Eye (tissue), 1 donor: ENCODE measurements at regions not wholly inside any gene's neighbourhood (a gene's known extent, or its start where the extent isn't known, plus 50 kb on each side); places are given as distances from the start of the nearest gene placed in this dataset.

Experiments
- DNase-seq: peaks from one replicate; pipeline ENCODE4 v3.0.0-alpha.2; 2015

GRCh38 chr3:177976866-177977265 lies 559.4 kb upstream of the KCNMB2 start:
- no peak for DNase-seq

GRCh38 chr3:177977381-177978158 lies 558.7 kb upstream of the KCNMB2 start:
- DNase-seq = no peak

GRCh38 chr3:177978946-177979345 lies 557.3 kb upstream of the KCNMB2 start:
- no peak for DNase-seq

GRCh38 chr3:177979703-177980102 lies 556.5 kb upstream of the KCNMB2 start:
- DNase-seq = no peak

GRCh38 chr3:177981576-177981975 lies 554.7 kb upstream of the KCNMB2 start:
- no peak for DNase-seq

- no peak for DNase-seq
These were observed 554.2 kb upstream of the KCNMB2 start for GRCh38 chr3:177982034-177982433.

GRCh38 chr3:177983320-177983719 lies 552.9 kb upstream of the KCNMB2 start:
- no peak for DNase-seq

GRCh38 chr3:177992993-177993970 lies 543.0 kb upstream of the KCNMB2 start:
- no peak for DNase-seq

- DNase-seq = no peak
These were observed 541.3 kb upstream of the KCNMB2 start for GRCh38 chr3:177994976-177995375.

GRCh38 chr3:177995381-177996085 lies 540.7 kb upstream of the KCNMB2 start:
- DNase-seq = no peak

- no peak for DNase-seq
These were observed 534.5 kb upstream of the KCNMB2 start for GRCh38 chr3:178001670-178002101.

GRCh38 chr3:178002113-178002512 lies 534.1 kb upstream of the KCNMB2 start:
- DNase-seq = no peak

GRCh38 chr3:178003756-178004155 lies 532.5 kb upstream of the KCNMB2 start:
- DNase-seq = no peak

GRCh38 chr3:178005961-178006360 lies 530.3 kb upstream of the KCNMB2 start:
- DNase-seq = no peak

GRCh38 chr3:178010306-178010705 lies 525.9 kb upstream of the KCNMB2 start:
- no peak for DNase-seq

- no peak for DNase-seq
These were observed 516.6 kb upstream of the KCNMB2 start for GRCh38 chr3:178019645-178020044.

GRCh38 chr3:178022599-178022998 lies 513.6 kb upstream of the KCNMB2 start:
- no peak for DNase-seq

GRCh38 chr3:178028933-178029332 lies 507.3 kb upstream of the KCNMB2 start:
- no peak for DNase-seq

- no peak for DNase-seq
These were observed 499.6 kb upstream of the KCNMB2 start for GRCh38 chr3:178036451-178037144.

GRCh38 chr3:178041931-178042330 lies 494.3 kb upstream of the KCNMB2 start:
- DNase-seq = no peak

GRCh38 chr3:178042376-178042775 lies 493.9 kb upstream of the KCNMB2 start:
- no peak for DNase-seq

GRCh38 chr3:178043084-178043483 lies 493.2 kb upstream of the KCNMB2 start:
- DNase-seq = no peak

GRCh38 chr3:178044320-178044719 lies 491.9 kb upstream of the KCNMB2 start:
- DNase-seq = no peak
